GM04503 (cell line): ENCODE measurements at regions not wholly inside any gene's neighbourhood (a gene's known extent, or its start where the extent isn't known, plus 50 kb on each side); places are given as distances from the start of the nearest gene placed in this dataset.

Experiments used
- DNase-seq: peaks from one replicate; pipeline ENCODE4 v3.0.0-alpha.2; 2012; ENCODE audit warnings: low read depth

DNA sequence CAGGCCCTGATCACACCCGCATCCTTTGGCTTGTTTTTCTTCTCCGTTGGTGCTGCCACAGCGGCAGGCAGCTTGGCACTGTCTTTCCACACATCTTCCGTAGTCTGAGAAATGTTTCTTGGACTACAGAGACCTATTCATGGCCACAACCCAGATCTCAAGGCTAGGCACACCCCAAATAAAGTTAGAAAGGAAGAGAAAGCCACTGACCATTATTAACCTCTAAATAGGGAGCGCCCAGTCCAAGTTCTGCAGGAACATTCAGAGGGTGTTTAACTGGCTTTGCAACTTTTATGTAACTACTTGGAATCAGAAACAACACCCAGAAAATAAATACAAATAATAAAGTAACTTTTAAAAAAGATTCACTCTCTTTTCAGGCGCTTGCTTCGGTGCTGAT is 124.8 kb upstream of the NEDD9 start:
- DNase-seq: no peak

DNA sequence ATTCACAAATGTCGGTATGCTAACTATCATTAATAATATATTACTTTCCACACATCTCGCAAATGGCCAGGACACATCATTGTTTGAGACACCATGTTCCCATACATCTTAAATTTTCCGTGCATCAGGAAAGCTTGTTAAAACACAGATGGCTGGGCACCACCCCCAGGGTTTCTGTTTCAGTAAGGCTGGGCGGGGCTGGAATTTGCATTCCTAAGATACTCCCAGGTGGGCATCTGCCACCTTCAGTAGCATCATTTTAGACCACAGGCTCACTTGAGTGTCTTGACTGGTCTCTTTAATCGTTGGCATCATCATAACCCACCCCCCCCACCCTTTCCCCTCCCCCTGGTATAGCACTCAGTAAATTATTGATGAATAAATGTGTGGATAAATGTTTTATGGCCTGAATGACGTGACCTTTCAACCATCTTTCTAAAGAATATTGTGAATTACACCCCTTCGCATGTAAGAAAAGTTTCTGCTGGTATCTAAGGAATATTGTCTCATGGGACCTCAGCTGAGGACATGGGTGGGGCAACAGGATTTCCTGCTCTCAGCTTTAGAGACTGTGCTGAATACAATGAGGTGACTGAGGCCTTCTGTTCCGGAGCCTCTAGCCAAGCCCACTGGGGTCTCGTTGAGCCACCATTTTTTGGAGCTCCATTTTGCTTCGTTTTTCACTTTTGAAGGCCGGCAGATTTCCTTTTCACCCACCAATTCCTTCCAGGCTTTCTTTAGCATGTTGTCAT is 124.1 kb upstream of the NEDD9 start:
- no peak for DNase-seq

DNA sequence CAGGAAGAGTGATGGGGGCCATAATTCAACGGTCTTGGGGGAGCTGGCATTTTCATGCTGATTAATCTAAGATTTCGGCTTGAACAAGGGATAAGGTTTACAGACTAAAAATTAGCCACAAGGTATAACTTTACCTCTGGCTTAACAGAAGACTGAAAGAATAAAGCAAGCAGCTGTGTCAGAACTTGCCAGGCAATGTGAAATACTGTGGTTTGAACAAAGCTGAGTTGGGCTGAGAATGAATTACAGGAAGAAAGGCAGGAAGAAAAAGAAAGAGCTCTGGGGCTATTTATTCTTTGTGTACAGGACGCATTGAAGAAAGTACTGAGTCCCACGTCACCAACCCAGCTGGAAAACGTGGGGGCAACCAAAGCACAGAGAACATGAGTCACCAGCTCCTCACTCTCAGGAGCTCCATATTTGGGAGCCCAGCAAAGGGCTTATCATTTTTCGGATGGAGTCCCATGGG is 121.5 kb upstream of the NEDD9 start:
- DNase-seq: no peak

DNA sequence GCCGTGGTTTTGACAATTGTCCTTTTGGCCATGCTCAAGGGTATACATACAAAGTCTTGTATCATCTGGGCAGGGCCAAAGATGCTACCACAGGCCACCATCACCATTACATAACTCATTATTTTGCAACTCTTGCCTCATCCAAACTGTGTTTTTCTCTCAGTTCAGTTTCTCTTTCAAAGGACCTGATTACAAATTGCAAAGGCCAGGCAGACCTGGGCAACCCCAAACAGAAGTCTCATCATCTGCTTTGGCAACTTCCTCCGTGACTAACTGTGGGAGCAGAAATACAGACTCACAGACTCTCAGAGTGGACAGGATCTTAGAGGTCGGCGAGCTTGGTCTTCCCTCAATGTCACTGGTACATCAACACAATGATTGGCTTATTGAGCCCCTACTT is 117.8 kb upstream of the NEDD9 start:
- DNase-seq: no peak

DNA sequence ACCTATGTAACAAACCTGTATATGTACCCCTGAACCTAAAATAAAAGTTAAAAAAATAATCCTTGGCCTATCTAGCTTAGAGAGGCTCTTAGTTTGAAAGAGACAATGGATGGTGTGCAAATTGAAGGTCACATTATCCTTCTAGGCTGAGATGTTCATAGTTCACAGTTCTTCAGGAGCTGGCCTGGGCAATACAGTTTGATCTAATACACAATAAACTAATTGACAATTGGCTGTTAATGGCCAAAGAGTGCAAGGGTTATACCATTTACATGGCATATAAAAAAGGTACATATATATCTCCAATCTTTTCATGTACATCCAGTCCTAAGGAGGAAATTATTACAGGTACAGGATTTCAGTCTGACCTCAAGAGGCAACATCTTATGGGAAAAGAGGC is 117.4 kb upstream of the NEDD9 start:
- DNase-seq: no peak

DNA sequence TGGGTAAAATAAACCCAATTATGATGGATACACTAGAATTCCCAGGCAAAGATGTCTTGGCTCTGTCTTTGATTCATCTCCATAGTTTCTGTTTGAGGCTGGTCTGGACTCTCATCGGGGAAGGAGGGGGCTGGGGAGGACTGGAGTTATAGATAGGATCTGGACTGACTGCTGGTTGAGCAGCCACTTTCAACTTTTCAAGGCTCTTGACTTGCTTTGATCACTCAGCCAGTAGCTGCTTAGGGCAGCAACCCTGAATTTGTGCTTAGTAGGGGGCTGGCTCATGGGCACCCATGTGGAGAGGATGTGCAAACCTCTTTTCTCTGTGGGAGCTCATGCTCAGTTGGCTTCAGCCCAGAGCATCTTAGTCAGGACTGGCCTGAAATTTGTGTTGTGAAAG is 114.0 kb upstream of the NEDD9 start:
- no peak for DNase-seq

DNA sequence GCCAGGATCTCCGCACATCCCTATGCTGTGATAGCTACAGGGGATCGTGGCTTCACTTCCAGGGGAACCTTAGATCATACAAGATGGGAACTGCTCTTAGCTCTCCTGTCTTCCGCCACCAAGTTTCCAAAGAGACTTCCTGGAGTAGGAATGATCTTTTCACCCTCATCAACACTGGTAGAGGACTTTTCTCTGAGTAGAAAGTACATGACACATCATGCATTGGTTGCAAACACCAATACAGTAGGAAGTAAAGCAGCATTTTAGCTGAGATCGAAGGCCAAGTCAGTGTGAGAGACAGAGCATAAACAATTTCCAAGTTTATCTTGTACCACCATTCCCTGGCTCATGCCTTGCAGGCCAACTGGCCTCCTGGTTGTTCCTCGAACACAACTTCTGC is 113.1 kb upstream of the NEDD9 start:
- no peak for DNase-seq

DNA sequence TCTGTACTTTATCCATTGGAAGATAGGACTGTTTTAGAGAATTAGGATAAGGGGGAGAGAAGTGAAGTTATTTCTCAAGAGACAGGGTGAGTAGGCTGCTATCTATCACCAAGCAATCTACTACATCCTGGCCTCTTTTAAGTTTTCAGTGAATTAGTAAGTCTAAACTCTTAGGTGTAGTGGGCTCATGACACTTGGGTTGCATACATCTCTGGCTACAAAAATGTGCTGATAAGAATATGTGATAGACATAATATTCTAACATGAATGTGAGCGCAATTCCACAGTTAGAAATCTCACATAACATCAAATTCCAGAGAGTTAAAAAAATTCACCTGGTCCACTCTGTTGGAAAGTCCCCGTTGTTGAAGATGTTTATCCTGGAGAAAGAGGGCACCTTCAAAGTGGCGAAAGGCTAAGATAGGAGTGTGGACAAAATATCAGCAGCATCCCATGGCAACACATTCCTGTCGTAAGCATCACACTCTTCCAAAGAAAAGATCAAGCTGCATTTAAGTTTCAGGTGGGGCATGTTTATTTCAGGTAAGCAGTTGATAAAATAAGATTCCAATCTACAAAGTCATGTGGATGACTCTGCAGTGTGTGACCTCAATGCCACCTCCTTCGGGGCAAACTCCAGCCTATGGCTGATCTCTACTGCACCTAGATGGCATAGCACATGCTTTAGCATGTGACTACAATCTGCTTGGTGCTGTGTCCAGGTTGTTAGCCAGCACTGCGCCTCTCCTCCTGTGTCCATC is 111.7 kb upstream of the NEDD9 start:
- no peak for DNase-seq

DNA sequence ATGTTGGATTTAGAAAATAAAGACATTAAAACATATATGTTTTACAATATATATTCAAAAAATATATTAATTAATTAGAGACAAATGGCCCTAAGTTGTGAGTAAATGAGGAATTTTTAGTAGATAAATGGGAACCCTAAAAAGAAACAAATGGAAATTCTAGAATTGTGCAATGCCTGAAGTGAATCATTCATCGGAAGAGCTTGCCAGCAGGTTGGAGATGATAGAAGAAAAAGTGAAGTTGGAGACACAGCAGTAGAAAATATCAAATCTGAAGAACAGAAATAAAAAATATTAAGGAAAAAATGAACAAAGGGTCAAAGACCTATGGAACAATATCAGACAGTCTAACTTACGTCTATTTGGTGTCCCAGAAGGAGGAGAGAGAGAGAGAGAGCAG is 109.4 kb upstream of the NEDD9 start:
- no peak for DNase-seq

DNA sequence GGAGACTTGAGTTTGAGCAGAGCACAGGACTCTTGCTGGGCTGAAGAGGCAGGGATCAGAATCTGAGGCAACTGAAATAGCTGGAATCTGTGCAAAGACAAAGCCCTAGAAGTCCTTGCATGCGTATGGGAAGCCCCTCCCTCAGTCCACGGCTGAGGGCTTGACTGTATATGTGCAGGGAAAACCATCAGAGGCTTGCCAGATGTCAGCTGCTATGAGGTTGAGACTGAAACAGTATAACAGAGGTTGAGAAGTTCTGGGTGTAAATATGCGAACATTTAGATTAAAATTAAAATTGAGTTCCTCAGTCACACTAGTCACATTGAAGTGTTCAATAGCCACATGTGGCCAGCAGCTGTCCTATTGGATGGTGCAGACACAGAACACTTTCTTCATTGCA is 108.8 kb upstream of the NEDD9 start:
- no peak for DNase-seq

DNA sequence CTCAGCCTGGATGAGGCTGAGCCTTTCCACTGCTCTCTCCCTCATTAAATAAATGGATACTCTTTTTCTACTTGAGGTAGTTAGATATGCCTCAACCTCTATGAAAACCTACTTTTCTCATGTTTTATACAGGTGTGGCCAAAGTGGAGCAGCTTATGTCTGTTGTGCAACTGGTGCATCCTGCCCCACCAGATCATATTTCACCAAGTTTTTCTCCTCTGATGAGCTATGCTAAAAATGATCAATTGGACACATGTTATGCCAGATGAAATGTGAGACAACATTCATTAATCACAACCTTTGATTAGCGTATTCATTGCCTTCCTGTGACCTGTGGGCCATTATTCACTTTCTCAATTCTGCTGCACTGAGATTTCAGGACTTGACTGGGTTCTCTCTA is 106.9 kb upstream of the NEDD9 start:
- DNase-seq: no peak

DNA sequence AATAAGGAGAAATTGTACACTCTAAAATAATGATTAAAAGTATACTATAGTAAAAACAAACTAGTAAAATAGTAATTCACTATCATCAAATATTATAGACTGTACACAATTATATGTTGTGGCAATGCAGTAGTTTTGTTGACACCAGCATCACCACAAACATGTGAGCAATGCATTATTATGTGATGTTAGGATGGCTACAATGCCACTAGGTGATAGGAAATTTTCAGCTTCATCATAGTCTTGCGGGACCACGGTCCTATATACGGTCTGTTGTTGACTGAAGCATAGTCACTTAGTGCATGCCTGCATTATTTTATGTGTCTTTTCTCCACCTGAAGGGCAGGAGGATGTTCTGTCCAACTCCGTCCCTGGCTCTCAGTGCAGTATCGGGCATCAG is 104.8 kb upstream of the NEDD9 start:
- no peak for DNase-seq

DNA sequence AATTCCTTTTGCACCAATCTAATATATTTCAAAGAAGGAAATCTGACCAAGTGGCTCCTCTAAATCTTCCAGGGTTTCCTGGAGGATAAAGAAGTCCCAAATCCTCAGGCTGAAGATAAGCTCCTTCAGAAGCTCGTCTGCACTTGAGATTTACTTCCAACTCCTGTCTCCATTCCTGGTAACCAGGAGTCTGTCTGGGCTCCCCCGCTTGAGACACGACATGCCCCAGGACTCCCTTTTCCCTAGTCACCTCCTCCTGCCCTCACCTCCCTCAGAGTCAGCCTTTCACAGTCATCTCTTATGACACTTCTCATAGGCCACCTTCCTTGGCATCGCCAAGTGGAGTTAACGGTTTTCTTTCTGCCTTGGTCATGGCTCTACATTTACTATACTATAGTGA is 103.4 kb upstream of the NEDD9 start:
- DNase-seq: no peak

DNA sequence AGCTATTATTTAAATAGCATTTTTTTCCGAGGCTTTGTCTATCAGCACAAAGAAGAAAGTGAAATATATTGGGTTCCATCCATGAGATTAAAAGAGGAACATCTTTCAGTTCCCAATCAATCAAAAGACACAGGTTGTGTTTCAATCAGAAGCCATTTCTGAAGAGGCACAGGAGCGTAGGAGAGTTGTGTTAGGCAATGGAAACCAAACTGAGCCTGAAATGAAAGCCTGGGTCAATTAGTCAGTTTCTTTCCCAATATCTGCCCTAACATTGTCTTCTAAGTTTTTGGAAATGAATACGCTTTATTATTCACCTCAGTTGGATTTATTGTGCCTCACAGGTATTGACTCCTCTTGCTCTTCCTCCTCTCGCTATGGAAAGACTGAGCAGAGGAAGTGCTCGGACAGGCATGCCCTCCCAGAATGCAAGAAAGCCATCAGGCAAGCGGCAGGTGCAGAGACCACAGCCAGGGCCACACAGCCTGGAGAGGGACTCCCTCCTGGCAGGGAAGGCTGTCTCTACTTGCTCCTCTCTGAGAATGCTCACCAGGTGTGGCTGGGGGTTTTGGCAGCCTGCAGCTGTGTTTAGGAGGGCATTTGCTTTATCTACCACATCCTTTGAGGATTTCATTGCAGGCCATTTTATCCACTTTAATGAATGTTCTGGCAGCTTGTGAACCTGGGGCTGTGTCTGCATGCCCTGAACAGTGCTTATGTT is 100.8 kb upstream of the NEDD9 start:
- no peak for DNase-seq

DNA sequence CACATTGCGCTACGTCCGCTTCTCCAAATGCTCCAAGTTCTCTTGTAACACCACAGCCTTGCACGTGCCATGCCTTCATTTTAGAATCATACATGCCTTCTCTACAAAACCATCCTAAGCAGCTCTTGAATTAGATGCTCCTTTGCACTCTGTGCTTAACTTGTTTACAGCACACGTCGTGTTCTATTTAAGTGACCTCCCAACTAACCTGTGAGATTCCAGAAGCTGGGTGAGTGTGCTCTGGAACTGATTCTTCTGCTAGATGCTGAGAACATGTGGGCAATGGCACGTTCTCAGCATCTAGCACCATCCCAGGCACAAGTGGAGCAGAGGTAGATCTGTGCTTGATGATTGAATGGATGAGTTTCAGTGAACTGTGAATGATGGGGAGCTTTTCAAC is 100.0 kb upstream of the NEDD9 start:
- DNase-seq: no peak

DNA sequence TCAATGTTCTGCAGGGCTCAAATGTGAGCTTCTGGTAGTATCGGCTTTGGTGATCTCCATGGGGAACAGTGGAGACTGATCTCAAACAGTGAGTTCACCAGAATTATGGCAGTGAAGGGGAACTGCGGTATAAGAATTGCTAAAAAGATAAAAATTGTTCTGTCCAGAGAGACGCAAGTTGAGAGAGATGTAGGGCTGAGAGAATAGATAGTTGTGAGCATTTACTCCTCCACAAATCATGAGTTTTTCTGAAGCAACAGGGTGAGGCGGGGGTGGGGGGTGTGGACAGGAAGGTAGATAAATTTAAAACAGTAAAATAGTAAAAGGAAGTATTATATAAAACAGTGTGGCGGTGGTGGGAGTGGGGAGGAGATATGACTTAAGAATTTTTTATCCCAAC is 98.6 kb upstream of the NEDD9 start:
- no peak for DNase-seq

DNA sequence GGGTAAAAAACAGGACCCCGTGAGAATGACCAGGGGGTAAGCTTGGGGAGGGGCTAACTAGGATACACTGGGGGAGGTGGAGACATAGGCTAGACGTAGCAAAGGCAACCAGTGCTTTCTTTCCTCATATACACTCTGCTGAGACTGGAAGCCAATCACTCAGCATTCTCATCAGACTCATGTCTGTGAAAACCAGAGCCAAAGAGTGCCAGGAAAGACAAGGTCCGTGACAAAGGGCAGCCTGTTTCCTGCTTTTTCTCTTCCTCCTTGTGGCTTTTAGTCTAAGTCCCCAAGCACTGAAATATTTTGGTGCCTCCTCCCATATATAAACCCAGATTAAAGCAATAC is 97.9 kb upstream of the NEDD9 start:
- DNase-seq: no peak

DNA sequence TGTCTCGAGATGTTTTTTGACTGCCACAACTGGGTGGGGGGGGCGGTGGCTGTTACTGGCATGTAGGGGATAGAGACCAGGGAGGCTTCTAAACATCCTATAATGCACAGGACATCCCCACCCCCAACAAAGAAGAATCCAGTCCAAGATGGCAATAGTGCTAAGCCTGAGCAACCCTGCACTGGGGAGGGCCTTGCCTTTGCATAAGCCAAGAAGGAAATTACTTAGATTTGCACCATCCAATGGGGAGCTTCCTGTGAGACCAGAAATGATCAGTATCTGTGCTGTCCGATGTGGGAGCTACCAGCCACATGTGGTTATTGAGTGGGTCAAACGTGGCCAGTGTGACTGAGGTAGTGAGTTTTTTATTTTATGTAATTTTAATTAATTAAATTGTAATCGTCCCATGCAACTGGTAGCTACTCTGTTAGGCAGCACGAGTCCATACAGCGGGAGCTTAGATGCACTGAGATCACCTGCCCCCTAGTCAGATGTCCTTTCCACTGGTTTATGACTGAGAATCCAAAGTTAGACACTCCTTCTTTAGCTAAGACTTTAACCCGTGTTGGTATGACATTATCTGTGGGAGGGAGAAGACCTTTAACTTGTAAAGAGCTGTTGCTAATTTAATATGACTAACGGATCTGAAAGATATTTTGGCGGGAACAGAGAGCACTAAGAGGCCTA is 97.4 kb upstream of the NEDD9 start:
- DNase-seq: no peak

DNA sequence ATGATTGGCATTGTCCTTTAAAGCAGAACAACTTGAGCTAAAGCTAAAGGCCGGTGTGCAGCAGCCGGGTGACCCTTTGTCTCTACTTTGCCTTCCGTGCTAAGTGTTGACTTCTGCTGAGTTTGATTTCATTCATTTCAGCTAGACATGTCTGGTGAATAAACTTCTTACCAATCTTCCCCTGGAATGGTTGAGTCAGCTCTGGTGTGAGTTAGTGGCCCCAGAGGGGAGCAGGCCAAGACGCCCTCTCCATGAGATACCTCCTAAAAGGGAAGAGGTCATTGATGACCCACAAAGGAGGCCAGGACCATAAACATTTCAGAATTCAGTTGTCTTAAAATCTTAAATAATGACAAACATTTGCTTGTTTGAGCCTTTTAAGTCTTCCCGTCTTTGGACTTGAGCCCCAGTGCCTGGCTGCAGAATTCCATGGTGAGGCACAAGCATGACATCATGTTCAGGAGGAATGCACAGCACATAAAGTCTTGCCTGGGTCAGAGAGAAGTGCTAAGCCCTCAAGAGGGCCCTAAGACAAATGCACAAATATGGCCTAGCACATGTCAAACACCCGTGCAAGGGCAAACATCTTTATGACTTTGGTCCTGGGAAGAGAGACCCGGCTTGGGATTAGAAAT is 96.3 kb upstream of the NEDD9 start:
- peak; percentile 78 for DNase-seq

DNA sequence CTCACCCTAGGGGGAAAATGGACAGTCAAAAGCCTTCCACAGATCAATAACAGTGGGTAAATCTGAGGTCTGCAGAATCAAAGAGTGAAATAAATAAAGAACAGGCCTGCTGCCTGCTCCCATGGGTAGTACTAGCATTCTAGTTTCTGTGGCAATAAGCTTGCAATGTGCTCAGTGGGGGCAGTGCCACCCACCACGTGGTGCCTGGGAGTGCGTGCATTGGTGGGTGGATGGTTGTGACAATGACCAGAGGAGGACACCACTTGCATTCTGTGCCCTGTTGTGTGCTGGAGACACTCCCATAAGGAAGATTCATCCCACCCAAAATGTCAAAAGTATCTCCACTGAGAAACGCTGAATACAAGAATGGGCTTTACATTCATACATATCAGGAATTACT is 95.5 kb upstream of the NEDD9 start:
- DNase-seq: no peak

DNA sequence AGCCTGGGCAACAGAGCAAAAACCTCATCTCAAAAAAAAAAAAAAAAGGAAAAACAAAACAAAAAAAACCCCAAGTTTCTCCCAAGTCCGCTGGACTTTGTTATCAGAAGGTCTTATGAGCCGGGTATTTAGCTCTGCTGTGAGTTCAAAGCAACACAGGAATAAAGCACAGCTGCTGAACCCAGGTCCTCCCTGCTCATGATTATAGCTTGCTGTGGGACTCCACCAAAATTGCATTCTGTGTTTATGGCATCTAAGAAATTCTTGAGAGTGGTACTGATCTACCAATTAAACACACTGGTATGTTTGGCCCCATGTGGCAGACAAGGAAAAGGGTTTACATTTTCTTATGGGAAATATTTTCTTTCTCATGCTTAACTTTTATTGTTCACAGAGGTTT is 93.6 kb upstream of the NEDD9 start:
- no peak for DNase-seq

DNA sequence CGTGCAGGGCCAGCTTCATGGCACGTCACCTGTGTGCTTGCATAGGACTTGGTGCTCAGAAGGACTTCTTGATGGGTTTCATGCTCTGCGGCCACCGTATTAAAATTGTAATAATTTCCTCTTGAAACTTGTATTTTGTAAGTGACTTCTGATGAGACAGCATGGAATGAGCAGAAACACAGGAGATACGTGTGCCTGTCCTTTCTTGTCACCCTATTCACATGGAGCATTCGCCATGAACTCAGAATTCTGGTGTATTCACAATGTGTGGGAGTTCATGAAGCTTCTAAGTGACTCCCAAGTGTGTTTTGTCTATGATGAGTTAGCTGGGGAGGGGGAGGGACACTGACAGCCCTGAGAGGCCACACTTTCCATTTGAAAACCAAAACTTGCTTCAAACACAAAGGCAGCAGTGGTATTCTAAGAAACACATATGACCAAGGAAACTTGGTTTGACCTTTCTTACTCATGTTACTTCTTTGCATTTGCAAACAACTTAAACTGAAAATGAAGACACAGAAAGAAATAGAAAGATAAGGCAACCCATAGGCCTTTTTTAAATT is 92.1 kb upstream of the NEDD9 start:
- no peak for DNase-seq
